H1 (cell line): ENCODE measurements at regions not wholly inside any gene's neighbourhood (a gene's known extent, or its start where the extent isn't known, plus 50 kb on each side); places are given as distances from the start of the nearest gene placed in this dataset.

Source experiments
- BRCA1 ChIP-seq: IDR thresholded peaks from 2 replicates; pipeline ENCODE4 v1.6.1; 2012; ENCODE audit warnings: low read depth, low read length, improper control_type of control experiment

DNA sequence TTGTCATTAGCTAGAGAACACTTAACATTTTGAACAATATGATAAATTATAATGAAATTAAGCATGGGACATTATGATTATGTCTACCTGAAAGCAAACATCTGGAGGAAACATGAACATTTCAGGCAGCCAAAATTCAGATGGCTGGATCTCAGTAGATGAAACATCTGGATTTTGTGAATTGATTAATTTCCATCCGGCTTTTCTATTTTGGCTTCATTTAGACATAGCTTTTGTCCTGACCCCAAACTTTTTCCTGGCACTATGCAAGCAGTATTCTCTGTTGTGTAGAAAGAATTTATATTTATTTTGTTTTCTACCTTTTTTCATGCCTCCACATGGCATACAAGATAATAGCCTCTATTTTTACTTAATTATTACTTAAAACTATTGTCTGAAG is 186.3 kb downstream of the OGFRL1 start (continued):
- TF ChIP-seq BRCA1, result no peak
